ENCODE measurements at regions not wholly inside any gene's neighbourhood (a gene's known extent, or its start where the extent isn't known, plus 50 kb on each side); places are given as distances from the start of the nearest gene placed in this dataset.

GRCh38 chr2:104430359-104430740, 423.6 kb upstream of the POU3F3 start:
- no peaks in the 10 kb centered on the region for H3K36me3 ChIP-seq (ENCODE audit: control insufficient read depth, insufficient read depth, low read length)
- H3K4me1 ChIP-seq (ENCODE audit: control insufficient read depth, insufficient read depth, low read length), result peaks cover 4% of the 10 kb centered on the region
- WGBS, 2 experiments (ENCODE audit: insufficient coverage in 1 of 2, insufficient read length in 1 of 2), result 84 to 91% methylated on average over 3 to 10 of the region's 10 CpGs
- Mint-ChIP-seq H3K9me3 (no peaks in the 10 kb centered on the region), H3K4me3 (no peak overlapping the region), H3K27me3 (ENCODE audit: insufficient read depth) (no peaks in the 10 kb centered on the region), H3K36me3 (ENCODE audit: low read depth) (no peaks in the 10 kb centered on the region), H3K4me1 (peaks cover 34% of the 10 kb centered on the region), H3K27ac (no peak overlapping the region)
- no peak overlapping the region for H3K9ac ChIP-seq (ENCODE audit: extremely low read depth, low read length, poor library complexity, severe bottlenecking)
- H3K27me3 ChIP-seq (ENCODE audit: control insufficient read depth, insufficient read depth, low read length, poor library complexity, severe bottlenecking), result no peaks in the 10 kb centered on the region
- H3K9me3 ChIP-seq (ENCODE audit: control insufficient read depth, low read length), result no peaks in the 10 kb centered on the region
- H3K4me3 ChIP-seq (ENCODE audit: low read length), result no peak overlapping the region
- DNase-seq, result no peak
- peak overlapping the region; percentile 98 for H3K27ac ChIP-seq (ENCODE audit: low read depth, low read length)
- TF ChIP-seq CTCF (conservative IDR thresholded peaks at IDR 0.05), result no peak

GRCh38 chr2:104430852-104431251, 423.1 kb upstream of the POU3F3 start:
- WGBS, 2 experiments (ENCODE audit: insufficient coverage in 1 of 2, insufficient read length in 1 of 2), result 61 to 93% methylated on average over 2 to 7 of the region's 7 CpGs
- no peak for DNase-seq
- no peaks in the 10 kb centered on the region for H3K27me3 Mint-ChIP-seq (ENCODE audit: insufficient read depth)
- Histone ChIP-seq H3K4me1 (ENCODE audit: control insufficient read depth, insufficient read depth, low read length) (peaks cover 4% of the 10 kb centered on the region), H3K27me3 (ENCODE audit: control insufficient read depth, insufficient read depth, low read length, poor library complexity, severe bottlenecking) (no peaks in the 10 kb centered on the region), H3K9me3 (ENCODE audit: control insufficient read depth, low read length) (no peaks in the 10 kb centered on the region), H3K9ac (ENCODE audit: extremely low read depth, low read length, poor library complexity, severe bottlenecking) (no peak overlapping the region), H3K4me3 (ENCODE audit: low read length) (no peak overlapping the region), H3K36me3 (ENCODE audit: control insufficient read depth, insufficient read depth, low read length) (no peaks in the 10 kb centered on the region), H3K27ac (ENCODE audit: low read depth, low read length) (peak overlapping the region; percentile 98)
- H3K36me3 Mint-ChIP-seq (ENCODE audit: low read depth), result no peaks in the 10 kb centered on the region
- H3K27ac Mint-ChIP-seq, result no peak overlapping the region
- H3K4me3 Mint-ChIP-seq, result no peak overlapping the region
- peaks cover 39% of the 10 kb centered on the region for H3K4me1 Mint-ChIP-seq
- H3K9me3 Mint-ChIP-seq, result no peaks in the 10 kb centered on the region
- no peak for TF ChIP-seq CTCF (conservative IDR thresholded peaks at IDR 0.05)

GRCh38 chr2:104431701-104432121, 422.2 kb upstream of the POU3F3 start:
- Histone ChIP-seq H3K36me3 (ENCODE audit: control insufficient read depth, insufficient read depth, low read length) (no peaks in the 10 kb centered on the region), H3K4me3 (ENCODE audit: low read length) (no peak overlapping the region), H3K27me3 (ENCODE audit: control insufficient read depth, insufficient read depth, low read length, poor library complexity, severe bottlenecking) (no peaks in the 10 kb centered on the region), H3K9ac (ENCODE audit: extremely low read depth, low read length, poor library complexity, severe bottlenecking) (no peak overlapping the region), H3K9me3 (ENCODE audit: control insufficient read depth, low read length) (peaks cover 2% of the 10 kb centered on the region), H3K4me1 (ENCODE audit: control insufficient read depth, insufficient read depth, low read length) (peaks cover 4% of the 10 kb centered on the region), H3K27ac (ENCODE audit: low read depth, low read length) (peak overlapping the region; percentile 98)
- DNase-seq, result no peak
- no peak overlapping the region for H3K27ac Mint-ChIP-seq
- no peaks in the 10 kb centered on the region for H3K9me3 Mint-ChIP-seq
- no peak overlapping the region for H3K4me3 Mint-ChIP-seq
- 92 to 96% methylated on average over 6 to 7 of the region's 7 CpGs for WGBS, 2 experiments (ENCODE audit: insufficient coverage in 1 of 2, insufficient read length in 1 of 2)
- no peaks in the 10 kb centered on the region for H3K36me3 Mint-ChIP-seq (ENCODE audit: low read depth)
- TF ChIP-seq CTCF (conservative IDR thresholded peaks at IDR 0.05), result no peak
- H3K4me1 Mint-ChIP-seq, result peaks cover 39% of the 10 kb centered on the region
- H3K27me3 Mint-ChIP-seq (ENCODE audit: insufficient read depth), result no peaks in the 10 kb centered on the region
